ENCODE measurements at regions not wholly inside any gene's neighbourhood (a gene's known extent, or its start where the extent isn't known, plus 50 kb on each side); places are given as distances from the start of the nearest gene placed in this dataset.

DNA sequence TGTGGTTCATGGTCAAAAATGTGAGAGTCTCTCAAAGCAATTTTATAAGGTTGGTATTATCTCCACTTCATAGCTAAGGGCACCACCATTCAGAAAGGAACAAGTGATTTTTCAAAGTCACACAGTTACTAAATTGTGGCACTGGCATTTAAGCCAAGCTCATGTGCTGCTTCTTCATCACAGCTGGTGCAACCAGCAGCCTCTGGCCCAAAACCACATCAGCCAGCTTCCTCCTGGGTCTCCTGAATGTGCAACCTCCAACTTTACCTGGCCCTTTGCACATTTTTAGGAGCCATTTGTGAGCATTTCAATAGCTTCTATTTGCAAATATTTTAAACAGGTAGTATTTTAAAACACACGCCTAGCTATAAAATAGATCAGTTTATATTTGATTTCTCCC, 293.7 kb downstream of the BCL11A start:
- TF ChIP-seq EZH2 (IDR thresholded peaks at IDR 0.05; ENCODE audit: borderline replicate concordance, low read length), result no peak
- TF ChIP-seq, protein P1, sequence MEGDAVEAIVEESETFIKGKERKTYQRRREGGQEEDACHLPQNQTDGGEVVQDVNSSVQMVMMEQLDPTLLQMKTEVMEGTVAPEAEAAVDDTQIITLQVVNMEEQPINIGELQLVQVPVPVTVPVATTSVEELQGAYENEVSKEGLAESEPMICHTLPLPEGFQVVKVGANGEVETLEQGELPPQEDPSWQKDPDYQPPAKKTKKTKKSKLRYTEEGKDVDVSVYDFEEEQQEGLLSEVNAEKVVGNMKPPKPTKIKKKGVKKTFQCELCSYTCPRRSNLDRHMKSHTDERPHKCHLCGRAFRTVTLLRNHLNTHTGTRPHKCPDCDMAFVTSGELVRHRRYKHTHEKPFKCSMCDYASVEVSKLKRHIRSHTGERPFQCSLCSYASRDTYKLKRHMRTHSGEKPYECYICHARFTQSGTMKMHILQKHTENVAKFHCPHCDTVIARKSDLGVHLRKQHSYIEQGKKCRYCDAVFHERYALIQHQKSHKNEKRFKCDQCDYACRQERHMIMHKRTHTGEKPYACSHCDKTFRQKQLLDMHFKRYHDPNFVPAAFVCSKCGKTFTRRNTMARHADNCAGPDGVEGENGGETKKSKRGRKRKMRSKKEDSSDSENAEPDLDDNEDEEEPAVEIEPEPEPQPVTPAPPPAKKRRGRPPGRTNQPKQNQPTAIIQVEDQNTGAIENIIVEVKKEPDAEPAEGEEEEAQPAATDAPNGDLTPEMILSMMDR (IDR thresholded peaks at IDR 0.05; ENCODE audit: low read length), result no peak

All from OCI-LY1 (cell line).